H1 (cell line): ENCODE measurements at regions not wholly inside any gene's neighbourhood (a gene's known extent, or its start where the extent isn't known, plus 50 kb on each side); places are given as distances from the start of the nearest gene placed in this dataset.

Source experiments
- CTCF ChIA-PET: fragments of 300-600 bp; sonication (Branson Sonifier 250); formaldehyde crosslinking; loops from one replicate; lab custom pipeline; 2021; ENCODE audit not compliant: partially characterized antibody; lab: Charles Lee
- POLR2A ChIA-PET: fragments of 300-600 bp; sonication (Branson Sonifier 250); formaldehyde crosslinking; loops from one replicate; lab custom pipeline; 2021; ENCODE audit warnings: inconsistent platforms; ENCODE audit not compliant: partially characterized antibody; lab: Charles Lee
- DNase-seq, 2 experiments: peaks; one replicate each; pipeline versions ENCODE4 v3.0.0 to v3.0.0-alpha.2; 2010 to 2022; ENCODE audit warnings: low spot score in 2 of 2, low read depth in 1 of 2, mixed read lengths in 1 of 2
- FAIRE-seq: peaks from 2 replicates; lab custom pipeline; 2011; peaks lifted over from hg19 to GRCh38; lab: Jason Lieb, UNC
- H2AFZ ChIP-seq: 2 replicates; pipeline ENCODE4 v1.8.1; 2012; ENCODE audit warnings: low read length, inconsistent platforms
- H2AK5ac ChIP-seq: 2 replicates; pipeline ENCODE4 v1.6.1; 2013; ENCODE audit warnings: low read depth, low read length
- H2BK120ac ChIP-seq: replicated peaks from 2 replicates; pipeline ENCODE3; 2013; ENCODE audit warnings: low read depth, low read length, inconsistent platforms
- H2BK12ac ChIP-seq: 2 replicates; pipeline ENCODE4 v1.6.1; 2013; ENCODE audit warnings: low read depth, low read length
- H2BK15ac ChIP-seq: 2 replicates; pipeline ENCODE4 v1.6.1; 2013; ENCODE audit warnings: low read length
- H2BK20ac ChIP-seq: 2 replicates; pipeline ENCODE4 v1.6.1; 2013; ENCODE audit warnings: low read length
- H2BK5ac ChIP-seq: 2 replicates; pipeline ENCODE4 v1.6.1; 2013; ENCODE audit warnings: low read depth, low read length
- H3K14ac ChIP-seq: 2 replicates; pipeline ENCODE4 v1.6.1; 2013; ENCODE audit warnings: inconsistent platforms; ENCODE audit not compliant: insufficient read length
- H3K18ac ChIP-seq: 2 replicates; pipeline ENCODE4 v1.6.1; 2013; ENCODE audit warnings: low read length; ENCODE audit errors: extremely low read depth
- H3K23ac ChIP-seq: 2 replicates; pipeline ENCODE4 v1.6.1; 2013; ENCODE audit warnings: inconsistent platforms; ENCODE audit not compliant: insufficient read length
- H3K23me2 ChIP-seq: 2 replicates; pipeline ENCODE4 v1.6.1; 2013; ENCODE audit warnings: low read depth, low read length
- H3K27ac ChIP-seq: 2 replicates; pipeline ENCODE4 v1.6.1; 2011; ENCODE audit warnings: low read depth, low read length, inconsistent platforms
- H3K27me3 ChIP-seq, 4 experiments: replicated peaks in 1 of 4; 1 replicate in 1 of 4; 2 replicates in 3 of 4; pipeline versions ENCODE4 v1.6.1 to v1.8.1; 2011 to 2013; ENCODE audit warnings: low read length in 3 of 4, mild to moderate bottlenecking in 3 of 4, inconsistent platforms in 2 of 4, mixed read lengths in 2 of 4, moderate library complexity in 1 of 4; ENCODE audit not compliant: control insufficient read depth in 3 of 4, insufficient read depth in 3 of 4; ENCODE audit errors: extremely low read depth in 1 of 4
- H3K36me3 ChIP-seq, 4 experiments: 2 replicates each; pipeline versions ENCODE4 v1.6.1 to v1.8.1; 2011 to 2013; ENCODE audit warnings: mild to moderate bottlenecking in 4 of 4, low read length in 3 of 4, moderate library complexity in 2 of 4, control low read depth in 1 of 4, inconsistent platforms in 1 of 4; ENCODE audit not compliant: insufficient read depth in 4 of 4, control insufficient read depth in 2 of 4
- H3K4ac ChIP-seq: replicated peaks from 2 replicates; pipeline ENCODE3; 2013; ENCODE audit warnings: low read length, low read depth, mixed read lengths, inconsistent platforms; ENCODE audit not compliant: insufficient read length
- H3K4me1 ChIP-seq, 4 experiments: replicated peaks in 1 of 4; 1 replicate in 1 of 4; 2 replicates in 3 of 4; pipeline versions ENCODE4 v1.6.1 to v1.8.1; 2011 to 2013; ENCODE audit warnings: low read length in 3 of 4, inconsistent platforms in 2 of 4, mixed read lengths in 1 of 4; ENCODE audit not compliant: insufficient read depth in 4 of 4, control insufficient read depth in 3 of 4
- H3K4me2 ChIP-seq, 2 experiments: 2 replicates each; pipeline versions ENCODE4 v1.6.1 to v1.8.1; 2011 to 2013; ENCODE audit warnings: low read depth in 2 of 2, low read length in 2 of 2, control low read depth in 1 of 2, inconsistent platforms in 1 of 2, mild to moderate bottlenecking in 1 of 2; ENCODE audit not compliant: insufficient read depth in 1 of 2
- H3K4me3 ChIP-seq, 4 experiments: fragments of 200-600, 300-600 bp in 1 of 4; sonication (generic), shearing (Covaris generic), sonication (Bioruptor Twin) in 1 of 4; 2 replicates each; pipeline versions ENCODE4 v1.5.1 to v1.8.1; 2011 to 2016; ENCODE audit warnings: low read length in 4 of 4, low read depth in 3 of 4, control low read depth in 2 of 4, inconsistent platforms in 2 of 4, mild to moderate bottlenecking in 2 of 4, mixed read lengths in 1 of 4, moderate library complexity in 1 of 4; ENCODE audit not compliant: insufficient read depth in 2 of 4; ENCODE audit errors: extremely low read depth in 1 of 4
- H3K56ac ChIP-seq: replicated peaks from 2 replicates; pipeline ENCODE3; 2013; ENCODE audit warnings: low read depth, mild to moderate bottlenecking, mixed read lengths, low read length, inconsistent platforms; ENCODE audit not compliant: insufficient read length
- H3K79me1 ChIP-seq: 2 replicates; pipeline ENCODE4 v1.6.1; 2013; ENCODE audit warnings: low read depth, low read length, control low read depth
- H3K79me2 ChIP-seq, 2 experiments: 2 replicates each; pipeline versions ENCODE4 v1.6.1 to v1.8.1; 2012 to 2013; ENCODE audit warnings: low read length in 2 of 2, mild to moderate bottlenecking in 2 of 2, inconsistent platforms in 1 of 2; ENCODE audit not compliant: insufficient read depth in 2 of 2, control insufficient read depth in 1 of 2
- H3K9ac ChIP-seq, 4 experiments: replicated peaks in 1 of 4; 1 replicate in 1 of 4; 2 replicates in 3 of 4; pipeline versions ENCODE4 v1.6.1 to v1.8.1; 2011 to 2013; ENCODE audit warnings: low read depth in 3 of 4, low read length in 3 of 4, control low read depth in 2 of 4, mild to moderate bottlenecking in 2 of 4, moderate library complexity in 2 of 4, inconsistent platforms in 1 of 4; ENCODE audit errors: extremely low read depth in 1 of 4
- H3K9me3 ChIP-seq, 2 experiments: 2 replicates each; pipeline versions ENCODE4 v1.6.1 to v1.8.1; 2012 to 2013; ENCODE audit warnings: mild to moderate bottlenecking in 2 of 2, moderate library complexity in 2 of 2, control low read depth in 1 of 2, inconsistent platforms in 1 of 2, low read depth in 1 of 2, low read length in 1 of 2, mixed read lengths in 1 of 2; ENCODE audit not compliant: insufficient read depth in 2 of 2
- H4K20me1 ChIP-seq, 2 experiments: replicated peaks in 1 of 2; 2 replicates each; pipeline versions ENCODE3 to v1.8.1; 2011 to 2013; ENCODE audit warnings: inconsistent platforms in 2 of 2, low read length in 2 of 2, mild to moderate bottlenecking in 1 of 2; ENCODE audit not compliant: insufficient read depth in 2 of 2, control insufficient read depth in 1 of 2
- H4K5ac ChIP-seq: 2 replicates; pipeline ENCODE4 v1.6.1; 2013; ENCODE audit warnings: low read length, low read depth, mixed read lengths, inconsistent platforms; ENCODE audit not compliant: insufficient read length
- H4K8ac ChIP-seq: 2 replicates; pipeline ENCODE4 v1.8.0; 2013; ENCODE audit warnings: mild to moderate bottlenecking, moderate library complexity, low read length, inconsistent platforms; ENCODE audit not compliant: insufficient read depth; ENCODE audit errors: extremely low read depth
- H4K91ac ChIP-seq: replicated peaks from 2 replicates; pipeline ENCODE3; 2013; ENCODE audit warnings: low read length, mixed read lengths, inconsistent platforms; ENCODE audit not compliant: insufficient read length
- EGR1 ChIP-seq: IDR thresholded peaks from 2 replicates; pipeline ENCODE4 v1.6.1; 2011; ENCODE audit warnings: low read depth, low read length, borderline replicate concordance
- GABPA ChIP-seq: IDR thresholded peaks from 2 replicates; pipeline ENCODE4 v1.6.1; 2011; ENCODE audit warnings: mild to moderate bottlenecking, low read length, moderate library complexity, borderline replicate concordance; ENCODE audit not compliant: insufficient read depth
- GTF2F1 ChIP-seq: IDR thresholded peaks from 2 replicates; pipeline ENCODE4 v1.6.1; 2012; ENCODE audit warnings: low read depth, low read length, improper control_type of control experiment, borderline replicate concordance
- NANOG ChIP-seq: IDR thresholded peaks from 2 replicates; pipeline ENCODE4 v1.6.1; 2011; ENCODE audit warnings: low read length, low read depth, mild to moderate bottlenecking, inconsistent platforms; ENCODE audit not compliant: insufficient read depth, poor library complexity, severe bottlenecking
- SAP30 ChIP-seq: fragments of 300-600 bp; sonication (generic); IDR thresholded peaks from 2 replicates; pipeline ENCODE4 v1.7.1; 2012; ENCODE audit warnings: low read length, moderate library complexity, mild to moderate bottlenecking, inconsistent platforms; ENCODE audit not compliant: insufficient read depth, insufficient replicate concordance
- SP2 ChIP-seq: IDR thresholded peaks from 2 replicates; pipeline ENCODE4 v1.6.1; 2012; ENCODE audit warnings: mild to moderate bottlenecking, low read length, inconsistent platforms
- TAF1 ChIP-seq: IDR thresholded peaks from 2 replicates; pipeline ENCODE4 v1.6.1; 2011; ENCODE audit warnings: mild to moderate bottlenecking, low read depth, low read length
- TBP ChIP-seq: IDR thresholded peaks from 2 replicates; pipeline ENCODE4 v1.6.1; 2011; ENCODE audit warnings: low read depth, low read length, improper control_type of control experiment
- YY1 ChIP-seq: IDR thresholded peaks from 2 replicates; pipeline ENCODE4 v1.6.1; 2011; ENCODE audit warnings: low read depth, mild to moderate bottlenecking, low read length
- WGBS, 2 experiments: shearing (Covaris generic) in 1 of 2; methylation state at CpG; one replicate each; pipeline versions ENCODE4 v1.1.6 to v1.1.7; 2013 to 2015; ENCODE audit warnings: low lambda C conversion rate in 2 of 2, mixed read lengths in 2 of 2, inconsistent platforms in 1 of 2, low coverage in 1 of 2, missing lambda C conversion rate in 1 of 2; ENCODE audit not compliant: insufficient replicate concordance in 2 of 2, insufficient coverage in 1 of 2, insufficient read length in 1 of 2; ENCODE audit errors: extremely low coverage in 1 of 2, missing lambda C conversion rate in 1 of 2; 5-methylcytosine and 5-hydroxymethylcytosine counted together

DNA sequence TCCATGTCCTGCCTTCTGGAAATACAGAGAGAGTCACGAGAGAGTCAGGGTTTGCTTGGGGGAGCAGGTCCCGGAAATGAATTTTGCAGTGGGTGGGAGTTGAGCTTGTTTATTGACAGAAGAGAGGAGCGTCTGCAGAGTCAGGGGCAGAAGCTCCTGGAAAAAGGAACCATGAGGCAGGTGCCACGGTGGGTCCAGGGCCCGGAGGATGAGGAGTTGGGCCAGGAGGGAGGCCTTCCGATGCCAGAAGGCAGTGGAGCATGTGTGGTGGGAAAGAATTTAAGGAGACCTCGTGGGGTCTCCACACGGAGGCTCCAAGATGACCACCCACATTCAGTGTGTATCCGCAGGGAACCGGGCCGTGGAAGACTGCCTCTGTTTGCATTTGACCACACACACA lies 461.2 kb downstream of the BRD1 start:
- no peak overlapping the region for H3K9ac ChIP-seq
- H3K27me3 ChIP-seq = no peaks in the 10 kb centered on the region
- WGBS, 2 experiments = 91% methylated on average over 11 of the region's 11 CpGs; no CpG with 5 or more reads in 1 of the 2 experiments
- CTCF ChIA-PET = no interaction called here
- H4K20me1 ChIP-seq = no peaks in the 10 kb centered on the region
- no peak overlapping the region for H3K18ac ChIP-seq
- no peak overlapping the region for H3K14ac ChIP-seq
- no peak overlapping the region for H2BK5ac ChIP-seq
- no peaks in the 10 kb centered on the region for H3K79me2 ChIP-seq
- no peak overlapping the region for H4K5ac ChIP-seq
- POLR2A ChIA-PET = no interaction called here
- H3K27ac ChIP-seq = no peak overlapping the region
- H3K36me3 ChIP-seq = no peaks in the 10 kb centered on the region
- no peak overlapping the region for H3K4me3 ChIP-seq
- H3K9me3 ChIP-seq = peaks cover 0 to 7% of the 10 kb centered on the region in 2 experiments; a peak in 1 of 4 replicates
- H2BK15ac ChIP-seq = no peak overlapping the region
- no peak overlapping the region; the same call in 1 of the 2 replicates for H4K8ac ChIP-seq
- H3K4ac ChIP-seq = no peak overlapping the region
- H2AFZ ChIP-seq = no peak overlapping the region
- no peak overlapping the region for H2AK5ac ChIP-seq
- FAIRE-seq (no peak), DNase-seq (no peak)
- H2BK12ac ChIP-seq = no peak overlapping the region
- H3K56ac ChIP-seq = no peak overlapping the region
- no peak overlapping the region for H2BK20ac ChIP-seq
- H3K79me1 ChIP-seq = no peaks in the 10 kb centered on the region
- H4K91ac ChIP-seq = no peak overlapping the region
- no peak overlapping the region for H3K23ac ChIP-seq
- no peaks in the 10 kb centered on the region for H3K23me2 ChIP-seq
- no peaks in the 10 kb centered on the region; a peak in 1 of 7 replicates for H3K4me1 ChIP-seq
- H3K4me2 ChIP-seq = no peak overlapping the region
- H2BK120ac ChIP-seq = no peak overlapping the region
- TF ChIP-seq SP2 (no peak), EGR1 (no peak), NANOG (no peak), TBP (no peak), YY1 (no peak), SAP30 (no peak), GTF2F1 (no peak), GABPA (no peak), TAF1 (no peak)
